ENCODE measurements at regions not wholly inside any gene's neighbourhood (a gene's known extent, or its start where the extent isn't known, plus 50 kb on each side); places are given as distances from the start of the nearest gene placed in this dataset.

DNA sequence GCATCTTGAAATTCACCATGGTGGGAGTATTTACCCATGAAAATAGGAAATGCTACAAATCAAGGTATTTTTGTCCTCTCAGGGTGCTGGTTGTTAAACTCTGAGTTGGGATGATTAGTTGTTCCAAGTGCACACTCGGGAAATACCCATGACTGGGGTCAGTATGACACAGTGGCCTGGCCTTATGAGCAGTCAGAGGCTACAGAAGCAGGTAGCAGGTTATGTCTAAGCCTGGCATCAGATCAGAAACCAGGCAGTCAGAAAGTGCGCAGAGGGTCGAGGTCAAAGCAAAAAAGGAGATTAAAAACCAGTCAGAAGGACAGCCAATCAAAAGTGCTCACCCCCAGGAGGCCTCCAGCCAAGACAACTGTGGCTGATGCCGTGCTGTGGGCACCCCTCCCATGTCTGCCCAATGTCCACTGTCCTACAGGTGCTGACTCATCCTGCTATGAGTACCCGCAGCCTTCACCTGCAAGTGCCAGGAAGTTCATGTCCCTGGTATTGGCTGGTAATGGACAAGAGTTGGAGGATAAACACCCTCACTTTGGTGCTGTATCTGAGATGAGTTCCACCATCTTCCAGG, 117.4 kb upstream of the SLC24A3 start:
- no peak for DNase-seq
- no peak overlapping the region for H3K27ac Mint-ChIP-seq
- no peaks in the 10 kb centered on the region for H3K9me3 Mint-ChIP-seq
- ATAC-seq, result no peak
- intact Hi-C loops (cut with micrococcal nuclease), result no loop called here
- POLR2A ChIA-PET, result no interaction called here
- TF ChIP-seq, protein P1, sequence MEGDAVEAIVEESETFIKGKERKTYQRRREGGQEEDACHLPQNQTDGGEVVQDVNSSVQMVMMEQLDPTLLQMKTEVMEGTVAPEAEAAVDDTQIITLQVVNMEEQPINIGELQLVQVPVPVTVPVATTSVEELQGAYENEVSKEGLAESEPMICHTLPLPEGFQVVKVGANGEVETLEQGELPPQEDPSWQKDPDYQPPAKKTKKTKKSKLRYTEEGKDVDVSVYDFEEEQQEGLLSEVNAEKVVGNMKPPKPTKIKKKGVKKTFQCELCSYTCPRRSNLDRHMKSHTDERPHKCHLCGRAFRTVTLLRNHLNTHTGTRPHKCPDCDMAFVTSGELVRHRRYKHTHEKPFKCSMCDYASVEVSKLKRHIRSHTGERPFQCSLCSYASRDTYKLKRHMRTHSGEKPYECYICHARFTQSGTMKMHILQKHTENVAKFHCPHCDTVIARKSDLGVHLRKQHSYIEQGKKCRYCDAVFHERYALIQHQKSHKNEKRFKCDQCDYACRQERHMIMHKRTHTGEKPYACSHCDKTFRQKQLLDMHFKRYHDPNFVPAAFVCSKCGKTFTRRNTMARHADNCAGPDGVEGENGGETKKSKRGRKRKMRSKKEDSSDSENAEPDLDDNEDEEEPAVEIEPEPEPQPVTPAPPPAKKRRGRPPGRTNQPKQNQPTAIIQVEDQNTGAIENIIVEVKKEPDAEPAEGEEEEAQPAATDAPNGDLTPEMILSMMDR (IDR thresholded peaks at IDR 0.05), result no peak
- CTCF ChIA-PET, result no interaction called here
- H3K36me3 Mint-ChIP-seq (ENCODE audit: low read depth), result no peaks in the 10 kb centered on the region
- no peaks in the 10 kb centered on the region for H3K27me3 Mint-ChIP-seq
- H3K4me1 Mint-ChIP-seq (ENCODE audit: low read depth), result no peaks in the 10 kb centered on the region
- no peak overlapping the region for H3K4me3 Mint-ChIP-seq

DNA sequence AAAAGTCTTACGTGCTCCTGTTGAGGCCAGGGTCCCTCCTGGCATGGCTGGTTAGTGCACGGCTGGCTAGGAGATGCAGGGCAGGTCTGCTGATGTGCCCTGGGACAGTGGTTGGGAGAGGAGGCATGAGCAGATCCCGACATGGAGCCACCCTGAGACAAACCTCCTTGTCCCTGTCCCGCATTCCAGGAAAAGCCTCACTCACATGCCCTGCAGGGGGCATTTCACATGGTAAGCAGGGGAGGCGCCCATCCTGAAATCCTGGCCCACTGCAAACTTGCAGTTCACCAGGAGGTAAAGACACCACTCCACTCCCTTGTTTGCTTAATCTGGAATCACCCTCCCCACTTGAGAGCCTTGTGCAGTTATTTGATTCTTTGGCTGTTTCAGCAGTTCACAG, 116.7 kb upstream of the SLC24A3 start:
- Mint-ChIP-seq H3K27ac (no peak overlapping the region), H3K4me3 (no peak overlapping the region)
- POLR2A ChIA-PET, result no interaction called here

DNA sequence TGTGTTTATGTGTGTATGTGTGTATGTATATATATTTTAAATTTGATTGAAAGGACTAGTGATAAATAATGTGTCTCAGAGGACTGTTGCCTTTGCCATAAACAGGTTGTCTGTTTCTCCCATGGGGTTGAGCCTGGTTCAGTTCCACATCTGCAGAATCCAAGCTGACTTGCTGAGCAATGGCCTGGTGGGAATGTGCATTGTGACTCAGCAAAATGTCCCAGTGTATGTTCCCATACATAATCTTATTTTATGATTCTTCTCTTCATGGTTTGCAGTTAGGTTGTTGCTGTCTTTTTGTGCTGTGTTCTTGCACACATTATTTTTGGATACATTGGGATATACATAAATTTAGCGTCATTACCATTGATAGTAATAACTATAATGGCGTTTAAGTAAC, 115.6 kb upstream of the SLC24A3 start:
- TF ChIP-seq, protein P1 (IDR thresholded peaks at IDR 0.05), result no peak
- ATAC-seq (no peak), DNase-seq (no peak)
- Mint-ChIP-seq H3K27ac (no peak overlapping the region), H3K27me3 (no peaks in the 10 kb centered on the region), H3K4me3 (no peak overlapping the region), H3K4me1 (ENCODE audit: low read depth) (no peaks in the 10 kb centered on the region), H3K9me3 (no peaks in the 10 kb centered on the region), H3K36me3 (ENCODE audit: low read depth) (no peaks in the 10 kb centered on the region)
- POLR2A ChIA-PET, result no interaction called here
- intact Hi-C loops (cut with micrococcal nuclease), result no loop called here
- CTCF ChIA-PET, result no interaction called here

More for the DNA sequence above, 116.7 kb upstream of the SLC24A3 start:
- intact Hi-C loops (cut with micrococcal nuclease), result no loop called here
- no peak for DNase-seq
- no peaks in the 10 kb centered on the region for H3K4me1 Mint-ChIP-seq (ENCODE audit: low read depth)
- no peaks in the 10 kb centered on the region for H3K9me3 Mint-ChIP-seq
- CTCF ChIA-PET, result no interaction called here
- no peak for ATAC-seq
- TF ChIP-seq, protein P1 (IDR thresholded peaks at IDR 0.05), result no peak
- H3K36me3 Mint-ChIP-seq (ENCODE audit: low read depth), result no peaks in the 10 kb centered on the region
- H3K27me3 Mint-ChIP-seq, result no peaks in the 10 kb centered on the region

DNA sequence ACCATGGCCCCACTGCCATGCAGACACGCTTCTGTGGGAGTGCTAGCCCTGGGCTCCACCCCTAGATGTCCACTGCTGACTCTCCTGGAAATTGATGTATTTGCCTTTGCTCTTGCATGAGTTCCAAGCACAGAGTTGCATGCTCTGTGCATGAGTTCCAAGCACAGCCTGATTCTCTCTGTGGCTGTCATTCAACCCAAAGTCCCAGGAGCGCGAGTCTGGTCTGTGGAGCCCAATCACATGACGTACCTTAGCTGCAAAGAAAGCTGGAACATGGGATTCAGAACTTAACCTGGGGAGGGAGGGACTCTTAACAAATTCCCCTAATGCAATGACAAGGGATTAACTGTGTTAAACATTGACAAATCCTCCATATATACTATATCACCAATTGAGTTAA, 114.3 kb upstream of the SLC24A3 start:
- H3K4me3 Mint-ChIP-seq, result no peak overlapping the region
- H3K27me3 Mint-ChIP-seq, result no peaks in the 10 kb centered on the region
- no peaks in the 10 kb centered on the region for H3K36me3 Mint-ChIP-seq (ENCODE audit: low read depth)
- CTCF ChIA-PET, result interaction anchor here (0.5 kb wide), 1 partner anchor 20 kb away, joined by 3 read pairs; no protein-coding TSS in a partner anchor
- TF ChIP-seq, protein P1 (IDR thresholded peaks at IDR 0.05), result no peak
- H3K4me1 Mint-ChIP-seq (ENCODE audit: low read depth), result no peaks in the 10 kb centered on the region
- no peaks in the 10 kb centered on the region for H3K9me3 Mint-ChIP-seq
- no peak overlapping the region for H3K27ac Mint-ChIP-seq
- ATAC-seq, result no peak
- POLR2A ChIA-PET, result no interaction called here
- intact Hi-C loops (cut with micrococcal nuclease), result no loop called here
- DNase-seq, result no peak

DNA sequence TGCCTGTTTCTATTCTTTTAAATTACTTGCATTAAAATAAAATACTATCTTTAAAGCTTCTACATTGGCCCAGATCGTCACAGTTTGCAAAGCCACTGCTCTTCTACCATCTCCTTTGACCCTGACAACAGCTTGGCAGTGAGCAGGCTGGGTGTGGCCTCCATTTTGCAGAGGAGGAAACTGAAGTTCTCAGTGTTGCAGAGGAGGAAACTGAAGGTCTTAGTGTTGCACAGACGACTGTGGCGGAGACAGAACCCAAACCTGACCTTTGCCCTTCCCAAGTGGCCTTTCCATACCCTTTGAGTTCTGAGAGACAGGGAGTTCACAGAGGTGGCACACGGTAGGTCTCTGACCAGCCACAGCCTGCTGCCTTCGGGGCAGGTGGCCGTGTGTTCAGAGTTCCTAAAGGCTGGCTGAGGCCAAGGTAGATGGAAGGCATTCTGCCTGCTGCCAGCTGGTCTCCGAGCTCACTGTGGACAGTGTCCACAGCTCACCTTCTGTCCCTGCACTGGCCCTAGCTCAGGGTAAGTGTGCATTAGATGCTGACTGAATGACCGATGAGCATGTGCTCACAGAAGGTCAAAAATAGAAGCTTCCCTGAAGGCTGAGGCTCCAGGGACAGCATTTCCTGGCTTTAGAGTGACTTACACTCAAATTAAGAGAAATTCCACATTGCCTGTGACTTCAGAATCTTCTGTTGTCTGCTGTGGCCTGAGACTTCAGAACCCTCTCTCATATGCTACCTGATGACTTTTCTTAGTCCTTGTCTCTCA, 113.5 kb upstream of the SLC24A3 start:
- ATAC-seq, result no peak
- H3K27me3 Mint-ChIP-seq, result no peaks in the 10 kb centered on the region

More for the DNA sequence above, 113.5 kb upstream of the SLC24A3 start:
- no peaks in the 10 kb centered on the region for H3K4me1 Mint-ChIP-seq (ENCODE audit: low read depth)
- no peaks in the 10 kb centered on the region for H3K36me3 Mint-ChIP-seq (ENCODE audit: low read depth)
- intact Hi-C loops (cut with micrococcal nuclease), result no loop called here
- ChIA-PET POLR2A (no interaction called here), CTCF (interaction anchor here (0.5 kb wide), 1 partner anchor 19 kb away, joined by 3 read pairs; no protein-coding TSS in a partner anchor)
- no peak for DNase-seq
- H3K9me3 Mint-ChIP-seq, result no peaks in the 10 kb centered on the region
- TF ChIP-seq, protein P1 (IDR thresholded peaks at IDR 0.05), result no peak
- H3K4me3 Mint-ChIP-seq, result no peak overlapping the region
- no peak overlapping the region for H3K27ac Mint-ChIP-seq
